NCI-H748 (cell line): ENCODE measurements at regions not wholly inside any gene's neighbourhood (a gene's known extent, or its start where the extent isn't known, plus 50 kb on each side); places are given as distances from the start of the nearest gene placed in this dataset.

Experiments
- DNase-seq: peaks from one replicate; lab custom pipeline; 2025; ENCODE audit not compliant: unreplicated experiment; lab: John Stamatoyannopoulos, UW

- no peak for DNase-seq
Measured at GRCh38 chr2:30367232-30368070, 79.6 kb upstream of the LCLAT1 start.

DNA sequence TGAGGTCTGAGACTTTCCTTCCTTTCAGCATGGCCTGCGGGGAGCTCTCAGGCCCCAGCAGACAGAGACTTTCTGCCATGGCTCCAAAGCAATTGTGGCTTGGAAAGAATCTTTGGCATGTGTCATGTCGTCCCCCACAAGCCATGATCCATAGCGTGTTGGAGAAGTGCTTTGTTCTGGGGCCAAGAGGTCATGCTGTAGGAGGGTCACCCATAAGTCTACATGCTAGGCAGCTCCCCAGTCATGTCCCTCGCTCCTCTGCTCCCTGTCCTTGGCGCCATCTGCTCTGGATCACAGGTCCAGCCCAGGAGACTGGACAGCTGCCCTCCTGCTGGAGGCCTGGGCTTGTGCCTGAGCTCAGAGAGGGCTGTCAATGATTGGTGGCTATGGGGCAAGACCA, 78.8 kb upstream of the LCLAT1 start:
- DNase-seq = no peak

DNA sequence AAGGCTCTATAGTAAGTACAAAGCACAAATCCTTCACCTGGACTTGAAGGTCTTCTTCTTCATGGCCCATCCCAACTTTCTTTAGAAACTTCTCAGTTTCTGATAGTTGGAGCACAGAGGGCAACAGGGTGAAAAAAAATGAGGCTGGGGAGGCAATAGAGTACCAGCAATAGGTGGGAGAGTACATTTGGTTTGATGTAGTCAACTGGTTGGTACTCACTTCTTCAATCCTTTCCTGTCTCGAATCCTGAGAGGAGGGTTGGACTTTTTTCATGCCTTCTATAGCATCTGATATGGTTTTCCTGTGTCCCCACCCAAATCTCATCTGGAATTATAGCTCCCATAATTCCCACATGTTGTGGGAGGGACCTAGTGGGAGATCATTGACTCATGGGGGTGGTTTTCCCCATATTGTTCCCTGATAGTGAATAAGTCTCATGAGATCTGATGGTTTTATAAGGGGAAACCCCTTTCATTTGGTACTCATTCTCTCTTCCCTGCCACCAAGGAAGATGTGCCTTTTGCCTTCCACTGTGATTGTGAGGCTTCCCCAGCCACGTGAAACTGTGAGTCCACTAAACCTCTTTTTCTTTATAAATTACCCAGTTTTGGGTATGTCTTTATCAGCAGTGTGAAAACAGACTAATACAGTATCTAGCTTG, 75.9 kb upstream of the LCLAT1 start:
- DNase-seq = no peak

DNA sequence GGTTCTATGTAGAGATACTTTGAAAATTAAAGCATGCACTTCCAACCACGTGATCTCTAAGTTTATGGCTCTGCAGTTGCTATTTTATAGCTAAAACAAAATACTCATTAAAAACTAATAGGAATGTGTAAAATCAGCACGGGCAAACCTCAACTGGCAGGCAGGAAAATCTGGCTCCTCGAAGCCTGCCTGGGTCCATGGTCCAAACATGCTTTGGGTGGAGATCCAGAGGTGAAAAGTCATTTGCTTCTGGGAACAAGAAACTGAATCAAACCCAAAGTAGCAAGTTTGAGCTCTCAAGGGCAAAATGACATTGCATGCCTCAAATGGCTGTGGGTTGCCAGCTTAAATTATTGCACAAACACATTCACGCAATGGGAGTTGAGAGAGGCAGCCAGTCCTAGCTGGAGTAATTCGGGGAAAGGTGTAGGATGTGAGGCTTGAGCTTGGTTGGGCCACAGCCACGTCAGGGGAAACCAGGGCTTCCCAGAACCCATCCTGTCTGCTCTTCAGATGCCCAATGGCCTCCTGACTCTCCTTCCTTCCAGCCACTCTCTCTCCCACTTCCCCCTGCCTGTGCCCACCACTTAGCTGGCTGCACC, 75.2 kb upstream of the LCLAT1 start:
- DNase-seq = no peak

GRCh38 chr2:30372826-30373225, 74.2 kb upstream of the LCLAT1 start:
- no peak for DNase-seq

DNA sequence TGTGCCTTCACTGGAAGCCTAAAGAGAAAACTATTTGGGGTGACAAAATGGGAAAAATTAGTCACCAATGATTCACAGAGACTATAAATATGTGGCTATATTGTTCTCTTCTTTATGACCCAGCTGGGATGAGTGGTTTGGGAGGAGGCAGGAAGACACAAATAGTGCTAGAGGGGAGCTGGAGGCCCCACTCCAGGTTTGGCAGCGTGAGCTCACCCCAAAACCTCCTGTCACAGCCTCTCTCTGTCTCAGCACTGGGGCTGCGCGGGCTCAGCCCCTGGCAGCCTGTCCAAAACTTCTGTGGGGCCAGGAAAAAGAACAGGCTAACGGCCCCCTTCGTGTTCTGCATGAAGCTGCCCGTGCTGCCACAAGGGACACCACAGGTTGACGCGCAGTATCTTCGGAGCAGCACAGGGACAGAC, 73.2 kb upstream of the LCLAT1 start:
- DNase-seq = no peak

DNA sequence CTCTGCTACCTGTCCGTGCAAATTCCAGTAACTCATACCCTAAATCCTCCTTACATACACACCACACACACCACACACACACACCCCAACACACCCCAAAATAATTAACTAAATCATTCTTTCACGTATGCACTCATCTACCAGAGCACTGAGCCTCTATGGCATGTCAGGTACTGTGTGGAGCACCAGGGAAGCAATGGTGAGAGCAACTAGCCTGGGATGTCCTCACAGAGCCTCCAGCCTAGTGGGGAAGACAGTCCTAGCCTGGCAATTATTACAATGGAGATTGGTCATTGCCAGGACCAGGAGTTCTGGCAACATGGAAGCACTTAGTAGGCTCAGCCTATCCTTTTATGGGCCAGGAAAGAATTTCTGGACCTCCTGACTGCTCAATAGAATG, 72.7 kb upstream of the LCLAT1 start:
- DNase-seq = no peak

- no peak for DNase-seq
Measured at GRCh38 chr2:30375915-30376314, 71.1 kb upstream of the LCLAT1 start.

DNA sequence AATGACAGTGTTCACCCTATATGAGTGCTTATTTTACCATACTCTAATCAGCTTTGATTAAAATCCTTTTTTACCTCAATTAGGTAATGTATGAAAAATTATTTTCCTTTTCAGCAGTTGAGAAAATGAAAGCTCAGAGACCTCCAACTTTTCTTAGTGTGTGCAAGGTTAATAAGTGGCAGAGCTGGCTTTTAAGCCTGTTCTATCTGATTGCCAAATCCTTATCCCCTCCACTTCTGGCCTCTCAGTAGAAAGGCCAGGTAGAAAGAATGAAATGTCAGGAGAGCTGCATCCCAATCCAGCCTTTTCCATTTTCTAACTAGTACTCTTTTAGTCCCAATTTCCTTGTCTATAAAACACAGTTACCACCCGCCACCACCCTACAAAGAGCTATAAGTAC, 67.6 kb upstream of the LCLAT1 start:
- DNase-seq = no peak

GRCh38 chr2:30380824-30381223, 66.2 kb upstream of the LCLAT1 start:
- DNase-seq = no peak

GRCh38 chr2:30382162-30382783, 64.8 kb upstream of the LCLAT1 start:
- DNase-seq = no peak

DNA sequence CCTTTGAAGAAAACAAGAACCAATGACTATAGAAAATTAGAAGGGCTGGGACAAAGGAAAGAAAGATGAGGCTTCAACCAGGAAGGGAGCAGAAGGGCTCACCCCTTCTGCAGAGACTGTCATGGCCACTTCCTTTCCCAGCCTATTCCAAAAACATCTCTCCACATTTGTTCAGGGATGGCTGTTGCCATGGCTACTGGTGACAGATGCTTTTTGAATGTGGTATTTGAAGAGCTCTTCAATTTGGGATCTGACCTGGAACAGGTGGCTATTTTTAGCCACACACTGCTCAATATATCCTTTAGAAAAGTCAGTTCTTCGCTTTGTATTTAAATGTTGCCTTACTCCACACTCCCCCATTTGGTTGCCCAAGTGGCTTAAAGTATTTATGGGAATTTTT, 64.1 kb upstream of the LCLAT1 start:
- peak; percentile 81 for DNase-seq

DNA sequence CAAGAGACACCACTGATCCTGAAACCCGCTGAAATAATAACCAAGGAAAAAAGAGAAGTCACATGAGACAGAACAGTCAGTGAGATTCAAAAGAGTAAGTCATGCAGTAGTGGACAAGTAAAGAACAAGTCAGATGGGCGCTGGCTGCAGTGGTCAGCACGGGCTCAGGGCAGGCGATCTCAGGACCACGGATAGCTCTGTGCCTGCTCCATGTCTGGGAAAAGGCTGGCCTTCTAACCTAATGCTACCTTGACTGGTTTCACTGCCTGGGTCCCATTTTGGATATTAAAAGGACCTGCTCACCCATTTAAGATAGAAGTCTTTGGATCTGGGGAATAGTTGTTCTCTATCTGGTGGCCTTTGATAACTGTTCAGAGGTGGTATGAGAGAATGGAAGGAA, 61.7 kb upstream of the LCLAT1 start:
- DNase-seq = no peak

GRCh38 chr2:30392097-30392496, 54.9 kb upstream of the LCLAT1 start:
- no peak for DNase-seq

DNA sequence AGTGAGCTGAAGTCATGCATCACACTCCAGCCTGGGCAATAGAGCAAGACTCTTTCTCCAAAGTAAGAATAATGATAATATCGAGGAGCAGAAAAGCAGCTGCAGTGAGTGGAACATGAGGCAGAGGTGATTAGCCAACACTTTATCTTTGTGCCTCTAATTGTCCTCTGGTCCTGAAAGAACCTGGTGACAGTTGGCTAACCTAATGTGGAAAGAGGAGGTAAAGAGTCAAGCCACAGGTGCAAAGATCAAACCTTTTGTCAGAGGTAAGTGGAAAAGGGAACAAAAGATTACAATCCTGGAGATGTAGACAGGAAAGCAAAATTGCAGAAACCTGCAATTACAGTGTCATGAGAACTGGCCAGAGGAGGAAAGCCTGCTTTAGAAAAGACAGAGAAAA, 53.5 kb upstream of the LCLAT1 start:
- peak; percentile 41 for DNase-seq

GRCh38 chr2:30394096-30394495, 53.0 kb upstream of the LCLAT1 start:
- DNase-seq = peak; percentile 36

- DNase-seq = no peak
Measured at GRCh38 chr2:30396436-30397232, 50.4 kb upstream of the LCLAT1 start.
